K562 (cell line): ENCODE measurements at regions not wholly inside any gene's neighbourhood (a gene's known extent, or its start where the extent isn't known, plus 50 kb on each side); places are given as distances from the start of the nearest gene placed in this dataset.
"Not testable (repeated sequence)": the region's sequence is repeated elsewhere in the genome, so short reads cannot be mapped to it uniquely, and the experiment has no call there.

Experiments used
- ATF2 ChIP-seq: sonication (generic); formaldehyde crosslinking; IDR thresholded peaks from 2 replicates; pipeline ENCODE4 v1.8.1; 2022; ENCODE audit warnings: missing genetic modification reagents
- BRCA1 ChIP-seq, 2 experiments: fragments of 450-650 bp in 1 of 2; sonication (generic) in 1 of 2; formaldehyde crosslinking in 1 of 2; IDR thresholded peaks; 2 replicates each; pipeline versions ENCODE4 v1.5.0 to v1.6.1; 2017 to 2020; ENCODE audit warnings: mild to moderate bottlenecking in 1 of 2, missing genetic modification reagents in 1 of 2
- FOS ChIP-seq: IDR thresholded peaks from 3 replicates; pipeline ENCODE4 v1.6.1; 2011; ENCODE audit not compliant: insufficient read length; ENCODE audit errors: extremely low read depth
- MNT ChIP-seq, 2 experiments: fragments of 450-650 bp; conservative IDR thresholded peaks; 2 replicates each; pipeline ENCODE4 v1.6.1; 2017; ENCODE audit warnings: mild to moderate bottlenecking in 2 of 2, moderate library complexity in 2 of 2
- POLR2A ChIP-seq: fragments of 450-650 bp; conservative IDR thresholded peaks from 2 replicates; pipeline ENCODE4 v1.6.1; 2016
- POLR2AphosphoS5 ChIP-seq: IDR thresholded peaks from 2 replicates; pipeline ENCODE4 v1.6.1; 2011; ENCODE audit warnings: mild to moderate bottlenecking, low read depth, low read length, moderate library complexity; ENCODE audit not compliant: control insufficient read depth, insufficient read depth
- PTTG1 ChIP-seq: fragments of 450-650 bp; IDR thresholded peaks from 2 replicates; pipeline ENCODE4 v1.6.1; 2016; ENCODE audit warnings: low read depth, mild to moderate bottlenecking, missing genetic modification characterization, missing compliant biosample characterization
- TEAD2 ChIP-seq: fragments of 450-650 bp; IDR thresholded peaks from 2 replicates; pipeline ENCODE4 v1.6.1; 2016; ENCODE audit warnings: missing genetic modification characterization, control low read depth, missing compliant biosample characterization
- XRCC4 ChIP-seq: IDR thresholded peaks from one replicate; pipeline ENCODE4 v1.6.1; 2011; ENCODE audit not compliant: insufficient read depth, insufficient read length; ENCODE audit errors: extremely low read depth
- ZNF644 ChIP-seq: fragments of 200-800 bp; sonication (Bioruptor generic); IDR thresholded peaks from 2 replicates; pipeline ENCODE4 v1.6.1; 2016; ENCODE audit warnings: low read depth, missing genetic modification characterization, missing compliant biosample characterization

GRCh38 chr15:32522421-32522820 is 67.0 kb upstream of the GOLGA8O start:
- not testable (repeated sequence) for TF ChIP-seq TEAD2 (tag); POLR2A; ZNF644 (tag); PTTG1 (tag); BRCA1 (IDR thresholded peaks at IDR 0.05); BRCA1 (CRISPR knock-in tag; IDR thresholded peaks at IDR 0.05); ATF2 (CRISPR knock-in tag); POLR2AphosphoS5; MNT (conservative IDR thresholded peaks at IDR 0.05); XRCC4; FOS
